Chondrocyte (in vitro differentiated cells): ENCODE measurements at regions not wholly inside any gene's neighbourhood (a gene's known extent, or its start where the extent isn't known, plus 50 kb on each side); places are given as distances from the start of the nearest gene placed in this dataset.

Experiments used
- DNase-seq: peaks from one replicate; pipeline ENCODE4 v3.0.0; 2021; ENCODE audit warnings: mixed read lengths, low spot score
- H3K27ac Mint-ChIP-seq: one replicate; pipeline ENCODE4 v1.8.0; 2021; ENCODE audit warnings: mild to moderate bottlenecking, moderate library complexity, mixed read lengths; ENCODE audit not compliant: unreplicated experiment
- H3K27me3 Mint-ChIP-seq: 2 replicates; pipeline ENCODE4 v1.8.0; 2021; ENCODE audit warnings: low read depth, mixed read lengths
- H3K36me3 Mint-ChIP-seq: 2 replicates; pipeline ENCODE4 v1.8.0; 2021; ENCODE audit warnings: low read depth, mixed read lengths
- H3K4me1 Mint-ChIP-seq: 2 replicates; pipeline ENCODE4 v1.8.0; 2021; ENCODE audit warnings: low read depth, mild to moderate bottlenecking, mixed read lengths
- H3K4me3 Mint-ChIP-seq: one replicate; pipeline ENCODE4 v1.8.0; 2021; ENCODE audit warnings: mild to moderate bottlenecking, moderate library complexity, mixed read lengths; ENCODE audit not compliant: unreplicated experiment
- H3K9me3 Mint-ChIP-seq: 2 replicates; pipeline ENCODE4 v1.8.0; 2021; ENCODE audit warnings: low read depth, mixed read lengths
- CTCF ChIP-seq: fragments of 200-600 bp; sonication (generic); IDR thresholded peaks from 2 replicates; pipeline ENCODE4 v1.5.0; 2021; ENCODE audit warnings: antibody characterized with exemption, mild to moderate bottlenecking, moderate library complexity

GRCh38 chr17:72264682-72265405 is 144.0 kb downstream of the SOX9 start:
- Mint-ChIP-seq H3K36me3 (peaks cover 4% of the 10 kb centered on the region), H3K4me1 (no peaks in the 10 kb centered on the region), H3K27me3 (peaks cover 14% of the 10 kb centered on the region), H3K9me3 (peaks cover 6% of the 10 kb centered on the region), H3K27ac (no peak overlapping the region), H3K4me3 (no peak overlapping the region)
- TF ChIP-seq CTCF = no peak
- no peak for DNase-seq

- no peak overlapping the region for H3K27ac Mint-ChIP-seq
- no peak for DNase-seq
- peaks cover 5% of the 10 kb centered on the region for H3K9me3 Mint-ChIP-seq
- H3K4me3 Mint-ChIP-seq = no peak overlapping the region
- H3K36me3 Mint-ChIP-seq = peaks cover 2% of the 10 kb centered on the region
- TF ChIP-seq CTCF = no peak
- peaks cover 14% of the 10 kb centered on the region for H3K27me3 Mint-ChIP-seq
- H3K4me1 Mint-ChIP-seq = no peaks in the 10 kb centered on the region
Measured at GRCh38 chr17:72266112-72266775, 145.4 kb downstream of the SOX9 start.

GRCh38 chr17:72267601-72268000 is 146.8 kb downstream of the SOX9 start:
- no peak for TF ChIP-seq CTCF
- DNase-seq = no peak
- no peaks in the 10 kb centered on the region for H3K9me3 Mint-ChIP-seq
- H3K4me3 Mint-ChIP-seq = no peak overlapping the region
- peaks cover 14% of the 10 kb centered on the region for H3K27me3 Mint-ChIP-seq
- no peaks in the 10 kb centered on the region for H3K36me3 Mint-ChIP-seq
- H3K27ac Mint-ChIP-seq = no peak overlapping the region
- no peaks in the 10 kb centered on the region for H3K4me1 Mint-ChIP-seq

- Mint-ChIP-seq H3K4me3 (no peak overlapping the region), H3K36me3 (no peaks in the 10 kb centered on the region), H3K27ac (no peak overlapping the region), H3K9me3 (no peaks in the 10 kb centered on the region), H3K4me1 (no peaks in the 10 kb centered on the region), H3K27me3 (peaks cover 14% of the 10 kb centered on the region)
- no peak for TF ChIP-seq CTCF
- no peak for DNase-seq
Measured at GRCh38 chr17:72268431-72268830, 147.6 kb downstream of the SOX9 start.

GRCh38 chr17:72270273-72270924 is 149.6 kb downstream of the SOX9 start:
- Mint-ChIP-seq H3K9me3 (peaks cover 2% of the 10 kb centered on the region), H3K36me3 (no peaks in the 10 kb centered on the region), H3K4me3 (no peak overlapping the region), H3K4me1 (no peaks in the 10 kb centered on the region), H3K27me3 (peaks cover 13% of the 10 kb centered on the region), H3K27ac (no peak overlapping the region)
- no peak for DNase-seq
- TF ChIP-seq CTCF = no peak
